ENCODE measurements at regions not wholly inside any gene's neighbourhood (a gene's known extent, or its start where the extent isn't known, plus 50 kb on each side); places are given as distances from the start of the nearest gene placed in this dataset.
A peak's percentile ranks its signal among the peaks of the same experiment; 100 is the strongest.
"Not testable (repeated sequence)": the region's sequence is repeated elsewhere in the genome, so short reads cannot be mapped to it uniquely, and the experiment has no call there.

DNA sequence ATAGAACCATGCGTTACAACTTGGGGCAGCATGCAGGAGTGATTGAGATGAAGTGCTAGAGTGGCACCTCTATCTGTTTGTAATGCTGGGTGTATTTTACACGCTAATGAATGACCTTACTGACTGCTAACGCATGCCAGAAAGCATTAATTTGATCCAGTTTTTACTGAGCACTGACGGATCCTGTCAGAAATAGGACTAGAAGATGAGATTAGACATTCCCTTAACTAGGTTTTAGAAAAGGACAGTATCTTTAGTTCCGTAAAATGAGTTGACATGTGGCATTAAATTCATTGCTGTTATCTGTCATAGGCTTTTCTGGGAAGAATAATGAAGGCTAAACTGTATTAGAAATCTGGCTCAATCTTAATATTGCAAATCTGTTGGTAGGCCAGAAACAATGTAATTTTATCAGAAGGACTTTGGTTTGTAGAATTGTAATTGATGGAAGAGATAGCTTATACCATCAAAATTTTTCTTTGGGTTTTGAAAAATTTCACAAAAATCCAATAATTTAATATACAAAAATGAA, 140.4 kb upstream of the WDFY3 start:
- no peak for DNase-seq

DNA sequence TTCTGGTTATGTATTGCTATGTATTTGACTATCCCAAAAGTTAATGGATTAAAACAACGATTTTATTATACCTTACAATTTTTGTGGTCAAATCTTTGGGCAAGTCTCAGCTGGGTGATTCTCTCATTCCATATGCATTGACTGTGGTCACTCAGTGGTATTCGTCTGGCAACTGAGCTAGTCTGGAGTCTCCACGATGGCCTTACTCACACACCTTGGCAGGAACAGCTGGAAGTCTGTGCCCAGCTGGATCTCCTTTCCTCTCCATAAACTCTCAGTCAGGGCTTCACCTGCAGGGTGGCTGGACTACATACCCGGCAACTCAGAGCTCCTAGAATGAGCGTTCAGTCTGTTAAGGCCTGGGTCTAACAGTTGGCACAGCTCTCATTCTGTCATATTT, 141.1 kb upstream of the WDFY3 start:
- peak; percentile 55 for DNase-seq

DNA sequence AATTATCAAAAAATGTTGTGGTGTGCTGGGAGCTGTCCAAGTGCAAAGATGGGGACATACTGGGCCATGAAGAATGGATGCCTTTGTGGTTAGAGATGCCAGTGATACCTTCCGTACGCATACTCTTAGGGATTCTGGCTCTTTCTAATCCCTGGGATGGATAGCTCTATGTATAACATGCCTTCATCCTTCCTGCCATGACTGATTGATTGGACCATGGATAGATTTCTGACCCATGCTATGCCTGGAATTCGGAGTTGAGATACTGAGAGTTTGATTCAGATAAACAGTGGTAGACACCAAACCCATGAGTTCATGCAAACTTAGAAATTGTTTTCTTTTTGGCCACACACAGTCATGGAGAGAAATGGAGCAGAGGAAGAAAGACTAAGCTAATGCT, 147.2 kb upstream of the WDFY3 start:
- DNase-seq: peak; percentile 65

DNA sequence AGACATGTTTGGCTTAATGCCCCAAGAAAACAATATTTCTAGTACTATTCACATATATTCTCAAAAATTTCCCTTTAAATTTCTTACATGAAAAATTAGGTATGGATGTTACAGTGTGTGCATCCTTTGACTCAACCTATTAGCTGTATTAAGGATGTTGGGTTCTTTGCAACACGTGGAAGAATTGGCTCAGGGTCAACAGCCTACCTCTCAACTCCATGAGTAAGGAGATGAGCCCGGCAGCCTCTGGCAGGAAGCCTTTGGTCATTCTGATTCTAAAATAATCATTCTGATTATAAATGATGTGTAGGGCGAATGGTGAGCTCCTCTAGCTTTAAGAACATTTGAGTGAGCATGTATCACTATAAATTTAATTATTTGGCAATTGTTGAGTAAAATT, 148.0 kb upstream of the WDFY3 start:
- peak; percentile 11 for DNase-seq

DNA sequence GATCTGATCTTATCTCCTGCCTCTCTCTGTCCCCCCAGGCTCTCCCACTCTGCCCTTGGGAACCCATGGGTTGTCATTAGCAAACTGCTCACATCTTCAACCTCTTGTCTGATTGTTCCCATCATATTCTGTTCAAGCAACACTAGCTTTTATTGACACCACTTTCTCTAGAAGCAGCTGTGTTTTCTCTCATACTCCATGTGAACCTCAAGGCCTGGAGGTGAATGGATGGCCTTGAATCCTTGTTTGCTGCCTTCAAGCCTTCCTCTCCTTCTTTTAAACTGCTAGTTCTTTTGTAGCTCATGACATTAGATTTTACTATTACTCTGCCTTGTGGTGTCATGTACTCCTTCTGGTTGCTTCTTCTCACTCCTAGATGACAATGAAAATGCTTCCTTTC, 149.5 kb upstream of the WDFY3 start:
- DNase-seq: no peak

DNA sequence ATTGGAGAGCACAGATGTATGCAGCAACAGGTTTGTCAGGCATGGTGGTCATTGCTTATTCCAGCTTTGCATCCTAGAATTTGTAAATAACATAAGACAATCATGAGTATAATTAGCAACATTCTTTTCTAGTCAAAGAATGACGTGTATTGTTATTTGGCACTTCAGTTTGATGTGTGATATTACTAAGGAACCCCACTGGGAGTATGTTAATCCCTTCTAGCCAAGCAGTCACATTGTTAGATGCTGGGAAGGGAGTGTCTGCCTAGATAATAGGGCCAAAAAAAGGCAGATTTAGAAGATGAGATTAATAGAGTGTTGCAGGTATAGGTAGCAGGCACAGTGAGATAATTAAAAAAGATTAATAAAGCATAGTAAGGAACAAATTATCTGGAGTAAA, 159.2 kb upstream of the WDFY3 start:
- no peak for DNase-seq

DNA sequence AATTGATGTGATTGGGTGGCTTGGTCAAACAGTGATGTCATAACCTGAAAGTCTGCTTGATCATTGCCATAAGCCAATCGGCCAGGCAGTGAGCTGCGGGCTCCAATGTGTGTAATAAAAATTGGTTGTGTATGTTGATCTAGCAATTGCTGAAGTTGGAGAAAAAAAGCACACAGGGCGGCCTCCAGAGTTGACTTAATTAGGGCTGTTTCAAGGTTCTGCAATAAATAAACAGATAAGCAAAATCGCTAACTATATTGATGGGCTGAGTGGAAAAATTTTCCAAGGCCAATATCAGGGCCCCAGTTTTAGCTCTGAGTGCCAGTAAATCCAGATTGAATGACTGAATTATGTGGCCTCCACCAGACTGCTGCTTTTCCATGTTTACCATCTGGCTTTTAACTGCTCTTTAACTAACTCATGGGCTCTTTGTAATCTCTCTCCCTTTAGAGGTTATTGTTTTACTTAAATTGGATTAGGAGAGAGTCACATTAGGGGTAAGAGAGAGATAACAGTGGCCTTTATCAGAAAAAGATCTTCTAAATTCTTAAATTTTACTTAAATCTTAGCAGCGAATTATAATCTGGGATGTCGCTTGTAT, 160.6 kb upstream of the WDFY3 start:
- no peak for DNase-seq

DNA sequence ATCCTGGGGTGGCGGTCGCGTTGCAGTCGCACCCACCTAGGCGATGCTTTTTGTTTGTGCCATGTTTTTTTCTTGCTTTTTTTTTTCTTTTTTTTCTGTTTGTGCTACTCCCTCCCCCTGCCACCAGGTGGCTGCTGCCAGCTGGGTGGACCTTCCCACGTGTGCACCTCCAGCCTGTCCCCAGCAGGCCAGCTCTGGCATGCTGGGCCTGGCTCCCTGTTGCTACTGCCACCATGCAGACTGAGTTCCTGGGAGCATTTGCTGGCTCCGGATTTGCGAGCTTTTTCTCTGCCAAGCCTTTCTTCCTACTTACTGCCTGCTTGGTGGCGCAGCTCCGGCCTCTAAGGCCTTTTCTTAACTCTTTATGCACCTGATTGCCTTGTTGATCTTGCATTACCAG, 161.2 kb upstream of the WDFY3 start:
- DNase-seq: peak; percentile 13

DNA sequence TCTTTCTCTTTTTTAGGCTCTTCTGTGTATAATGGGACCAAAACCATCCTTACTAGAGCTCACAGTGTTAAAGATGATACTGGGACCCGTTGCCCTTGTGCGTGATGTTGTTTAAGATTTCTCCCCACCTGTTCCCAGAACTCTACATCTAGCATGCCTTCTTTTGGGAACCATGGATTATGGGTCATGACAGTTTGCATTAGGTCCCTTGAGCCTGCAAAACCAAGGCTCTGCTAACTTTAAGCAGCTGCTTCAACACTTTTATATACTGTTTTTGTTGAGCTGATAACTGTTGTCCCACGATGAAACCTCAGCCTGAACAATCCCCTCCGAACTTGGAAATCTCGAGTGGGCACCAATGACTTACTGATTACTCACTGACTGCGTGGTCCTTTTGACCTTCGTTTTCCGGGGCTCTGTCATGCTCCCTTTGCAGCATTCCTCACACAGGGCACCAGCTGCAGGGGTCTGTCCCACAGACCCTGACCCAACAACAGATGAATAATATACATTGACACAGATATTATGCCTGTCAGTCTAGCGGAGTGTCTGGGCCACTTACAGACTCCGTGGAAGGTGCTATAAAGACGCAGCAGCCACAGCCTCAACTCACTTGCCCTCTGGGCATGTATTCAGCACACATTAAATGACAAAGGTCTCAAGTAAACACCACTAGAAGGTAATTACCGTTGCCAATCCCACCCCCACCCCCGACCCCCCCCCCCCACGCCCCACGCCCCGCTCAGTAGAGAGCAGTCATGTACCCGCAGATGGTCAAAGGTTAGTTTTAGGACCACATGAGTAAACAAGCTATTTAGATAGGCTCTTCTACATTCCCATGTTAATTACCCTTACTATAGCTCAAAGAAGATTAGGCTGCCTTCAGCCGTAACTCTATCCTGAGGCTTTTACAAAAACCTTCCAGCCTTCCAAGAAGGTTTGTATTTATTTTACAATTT, 162.0 kb upstream of the WDFY3 start:
- DNase-seq: no peak

DNA sequence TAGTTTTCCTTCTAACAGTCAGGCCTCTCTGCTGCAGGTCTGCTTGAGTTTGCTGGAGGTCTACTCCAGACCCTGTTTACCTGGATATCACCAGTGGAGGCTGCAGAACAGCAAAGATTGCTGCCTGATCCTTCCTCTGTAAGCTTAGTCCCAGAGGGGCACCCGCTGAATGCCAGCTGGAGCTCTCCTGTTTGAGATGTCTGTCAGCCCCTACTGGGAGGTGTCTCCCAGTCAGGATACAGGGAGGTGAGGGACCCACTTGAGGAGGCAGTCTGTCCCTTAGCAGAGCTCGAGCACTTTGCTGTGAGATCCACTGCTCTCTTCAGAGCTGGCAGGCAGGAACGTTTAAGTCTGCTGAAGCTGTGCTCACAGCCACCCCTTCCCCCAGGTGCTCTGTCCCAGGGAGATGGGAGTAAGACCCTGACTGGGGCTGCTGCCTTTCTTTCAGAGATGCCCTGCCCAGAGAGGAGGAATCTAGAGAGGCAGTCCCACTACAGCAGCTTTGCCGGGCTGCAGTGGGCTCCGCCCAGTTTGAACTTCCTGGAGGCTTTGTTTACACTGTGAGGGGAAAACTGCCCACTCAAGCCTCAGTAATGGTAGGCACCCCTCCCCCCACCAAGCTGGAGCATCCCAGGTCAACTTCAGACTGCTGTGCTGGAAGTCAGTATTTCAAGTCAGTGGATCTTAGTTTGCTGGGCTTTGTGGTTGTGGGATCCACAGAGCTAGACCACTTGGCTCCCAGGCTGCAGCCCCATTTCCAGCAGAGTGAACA, 163.1 kb upstream of the WDFY3 start:
- DNase-seq: not testable (repeated sequence)

DNA sequence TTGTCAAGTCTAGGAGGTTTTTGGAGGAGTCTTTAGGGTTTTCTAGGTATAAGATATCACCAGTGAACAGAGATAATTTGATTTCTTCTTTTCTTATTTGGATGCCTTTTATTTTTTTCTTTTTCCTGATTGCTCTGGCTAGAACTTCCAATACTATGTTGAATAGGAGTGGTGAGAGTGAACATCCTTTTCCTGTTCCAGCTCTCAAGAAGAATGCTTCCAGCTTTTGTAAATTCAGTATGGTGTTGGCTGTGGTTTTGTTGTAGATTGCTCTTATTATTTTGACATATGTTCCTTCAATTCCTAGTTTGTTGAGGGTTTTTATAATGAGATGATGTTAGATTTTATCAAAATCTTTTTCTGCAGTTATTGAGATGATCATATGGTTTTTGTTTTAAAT, 165.6 kb upstream of the WDFY3 start:
- no peak for DNase-seq

DNA sequence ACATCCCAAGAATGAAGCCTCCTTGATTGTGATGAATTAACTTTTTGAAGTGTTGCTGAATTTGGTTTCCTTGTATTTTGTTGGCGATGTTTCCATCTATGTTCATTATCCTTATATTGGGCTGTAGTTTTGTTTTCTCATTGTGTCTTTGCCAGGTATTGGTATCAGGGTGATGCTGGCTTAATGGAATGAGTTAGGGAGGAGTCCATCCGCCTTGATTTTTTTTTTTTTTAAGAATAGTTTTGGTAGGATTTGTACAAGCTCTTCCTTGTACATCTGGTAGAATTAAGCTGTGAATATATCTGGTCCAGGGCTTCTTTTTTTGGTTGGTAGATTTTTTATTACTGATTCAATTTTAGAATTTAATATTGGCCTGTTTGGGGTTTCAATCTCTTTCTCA, 166.1 kb upstream of the WDFY3 start:
- no peak for DNase-seq

DNA sequence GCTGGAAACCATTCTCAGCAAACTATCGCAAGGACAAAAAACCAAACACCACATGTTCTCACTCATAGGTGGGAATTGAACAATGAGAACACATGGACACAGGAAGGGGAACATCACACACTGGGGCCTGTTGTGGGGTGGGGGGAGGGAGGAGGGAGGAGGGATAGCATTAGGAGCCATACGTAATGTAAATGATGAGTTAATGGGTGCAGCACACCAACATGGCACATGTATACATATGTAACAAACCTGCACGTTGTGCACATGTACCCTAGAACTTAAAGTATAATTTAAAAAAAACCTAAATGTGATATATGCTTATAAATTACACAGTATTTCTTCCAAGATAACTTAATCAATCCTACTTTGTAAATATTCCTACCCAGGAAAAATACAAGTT, 173.3 kb upstream of the WDFY3 start:
- DNase-seq: not testable (repeated sequence)

DNA sequence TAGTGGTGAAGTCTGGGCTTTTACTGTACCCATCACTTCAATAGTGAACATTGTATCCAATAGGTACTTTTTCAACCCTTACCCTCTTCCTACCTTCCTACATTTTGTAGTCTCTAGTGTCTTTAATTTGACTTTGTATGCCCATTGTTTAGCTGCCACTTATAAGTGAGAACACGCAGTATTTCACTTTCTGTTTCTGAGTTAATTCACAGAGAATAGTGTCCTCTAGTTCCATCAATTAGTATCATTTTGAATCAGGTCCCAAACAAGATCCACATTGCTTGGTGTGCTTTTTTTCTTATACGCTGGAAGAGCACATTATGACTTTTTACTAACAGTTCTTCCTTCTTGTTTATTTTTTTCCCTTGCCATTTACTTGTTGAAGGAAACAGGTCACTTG, 176.0 kb upstream of the WDFY3 start:
- no peak for DNase-seq

DNA sequence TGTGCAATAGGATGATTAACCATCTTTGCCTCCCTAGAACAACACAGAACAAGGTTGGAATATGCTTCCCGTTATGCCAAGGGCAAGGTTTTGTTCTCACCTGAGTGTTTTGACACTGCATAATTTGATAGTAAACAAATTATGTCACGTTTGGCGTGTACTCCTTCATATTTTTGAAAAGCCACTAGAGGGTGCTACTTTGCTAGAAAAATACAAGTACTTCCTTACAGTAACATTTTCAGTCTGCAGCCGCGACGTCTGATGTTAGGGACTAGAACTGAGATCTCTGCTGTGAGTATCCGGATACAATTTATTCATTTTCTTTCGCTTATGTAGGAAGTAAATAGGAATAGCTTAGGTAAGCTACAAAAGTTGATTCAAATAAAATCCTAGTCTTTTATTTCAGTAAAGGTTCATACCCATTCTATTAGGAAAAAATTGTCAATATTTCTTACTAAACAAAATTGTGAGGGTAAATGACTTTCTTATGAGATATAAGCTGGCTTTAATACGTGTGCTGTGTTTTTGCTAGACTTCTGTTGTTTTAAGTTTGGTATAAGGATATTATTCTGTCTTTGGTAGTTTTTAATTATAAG, 181.1 kb upstream of the WDFY3 start:
- peak; percentile 73 for DNase-seq

DNA sequence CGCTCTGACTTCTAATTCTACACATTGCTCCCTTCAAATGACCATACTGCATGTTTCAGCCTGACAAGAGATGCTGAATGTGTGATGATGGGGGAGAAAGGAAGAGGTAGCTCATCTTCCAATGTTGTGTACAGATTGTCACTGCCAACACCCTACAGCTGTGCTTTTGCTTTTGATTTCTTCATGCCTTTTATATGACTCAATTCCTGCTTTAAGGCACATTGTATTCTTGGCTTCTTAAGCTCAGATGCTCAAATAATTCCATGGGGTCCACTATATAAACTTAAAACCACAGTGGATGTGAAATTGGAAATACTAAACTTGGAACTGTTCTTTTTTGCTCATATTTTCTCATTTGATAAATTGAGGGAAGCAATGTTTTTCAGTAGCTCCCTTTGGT, 183.2 kb upstream of the WDFY3 start:
- DNase-seq: peak; percentile 70

DNA sequence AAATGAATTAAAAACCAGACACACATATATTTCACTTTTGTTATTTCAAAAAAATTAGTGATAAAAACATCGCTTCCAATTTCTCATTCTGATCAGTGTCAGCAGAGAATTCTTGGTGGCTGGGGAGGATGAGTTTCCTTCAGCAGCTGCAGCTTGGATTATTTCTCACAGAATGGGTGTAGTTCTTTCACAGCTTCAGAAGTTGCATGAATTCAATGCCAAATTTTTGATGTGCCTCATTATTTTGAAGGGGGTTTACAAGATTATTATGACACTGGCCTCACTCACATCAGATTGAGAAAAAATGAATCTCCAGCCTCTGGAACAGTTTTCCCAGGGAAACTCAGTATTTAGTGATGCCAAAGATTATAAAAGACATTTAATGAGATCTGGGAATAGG, 184.9 kb upstream of the WDFY3 start:
- DNase-seq: no peak

DNA sequence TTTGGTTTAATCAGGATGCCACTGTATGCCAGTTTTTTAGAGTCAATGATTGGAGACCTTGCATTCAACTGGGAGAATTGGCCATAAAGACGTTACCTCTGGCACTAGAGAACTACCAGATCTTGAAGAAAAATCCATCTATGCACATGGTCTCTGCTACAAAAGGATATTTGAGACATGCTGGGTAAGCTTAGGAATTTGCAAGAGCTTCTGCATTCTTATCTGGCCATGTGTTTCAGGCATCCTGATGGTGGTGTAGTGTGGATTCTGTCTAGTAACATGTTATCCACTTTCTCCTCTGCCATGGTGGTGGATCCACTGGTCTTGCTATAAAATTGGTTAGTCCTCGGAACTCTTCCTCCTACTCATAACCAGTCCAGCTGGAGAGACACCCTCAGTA, 185.3 kb upstream of the WDFY3 start:
- DNase-seq: no peak

DNA sequence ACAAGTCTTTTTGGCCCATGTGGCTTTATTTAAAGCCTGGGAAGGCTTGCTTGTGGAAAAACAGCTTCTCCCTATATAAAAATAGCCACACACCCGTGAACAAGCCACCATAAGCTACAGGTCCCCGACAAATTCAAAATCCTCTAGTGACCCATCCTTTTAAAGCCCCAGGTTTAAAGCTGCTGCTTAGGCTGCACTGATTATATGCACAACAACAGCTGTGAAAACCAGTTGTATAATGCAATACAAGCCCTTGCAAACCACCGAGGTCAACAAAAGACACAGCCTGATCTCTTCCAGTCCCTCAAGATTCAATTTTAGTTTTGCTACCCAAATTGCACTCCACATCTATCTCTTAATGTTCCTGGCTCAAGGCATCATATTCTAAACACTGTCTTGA, 186.0 kb upstream of the WDFY3 start:
- no peak for DNase-seq

DNA sequence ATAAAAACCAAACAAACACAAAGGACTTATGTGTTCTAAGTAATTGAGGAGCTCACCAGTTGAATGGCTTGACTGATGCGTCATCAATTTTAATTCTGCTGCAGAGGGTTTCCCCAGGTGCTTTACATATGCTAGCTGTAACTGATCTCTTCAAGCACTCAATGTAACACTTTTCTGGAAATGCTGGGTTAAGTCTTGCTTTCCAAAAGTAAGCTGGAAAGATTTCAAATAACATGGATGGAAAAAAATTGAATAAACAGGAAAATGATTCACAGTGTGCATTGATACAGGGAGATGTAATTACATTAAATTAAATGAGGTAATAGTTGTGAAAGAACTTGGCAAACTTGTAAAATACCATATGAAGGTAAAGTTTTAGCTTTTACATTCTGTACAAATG, 186.7 kb upstream of the WDFY3 start:
- peak; percentile 36 for DNase-seq

DNA sequence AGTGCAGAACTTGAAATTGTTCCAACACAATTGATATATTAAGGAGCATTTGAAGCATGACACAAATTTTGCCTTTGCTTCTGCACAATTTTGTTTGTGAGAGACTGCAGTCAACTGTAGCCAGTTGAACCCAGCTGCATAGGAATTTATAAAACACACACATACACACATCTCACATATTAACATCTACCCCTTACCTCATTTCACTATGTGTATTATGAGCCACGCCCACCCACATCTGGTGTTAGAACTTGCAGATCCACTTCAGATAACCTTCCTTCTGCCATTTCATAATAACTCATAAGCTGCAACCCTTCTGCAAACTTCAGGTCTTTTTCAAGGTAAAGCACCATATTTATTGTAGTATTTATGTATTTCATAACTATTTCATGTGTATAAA, 188.1 kb upstream of the WDFY3 start:
- no peak for DNase-seq

DNA sequence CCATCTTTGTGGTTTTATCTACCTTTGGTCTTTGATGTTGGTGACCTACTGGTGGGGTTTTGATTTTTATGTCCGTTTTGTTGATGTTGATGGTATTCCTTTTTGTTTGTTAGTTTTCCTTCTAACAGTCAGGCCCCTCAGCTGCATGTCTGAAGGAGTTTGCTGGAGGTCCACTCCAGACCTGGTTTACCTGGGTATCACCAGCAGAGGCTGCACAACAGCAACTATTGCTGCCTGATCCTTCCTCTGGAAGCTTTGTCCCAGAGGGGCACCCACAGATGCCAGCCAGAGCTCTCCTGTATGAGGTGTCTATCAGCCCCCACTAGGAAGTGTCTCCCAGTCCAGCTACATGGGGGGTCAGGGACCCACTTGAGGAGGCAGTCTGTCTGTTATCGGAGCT, 199.3 kb upstream of the WDFY3 start:
- DNase-seq: no peak

DNA sequence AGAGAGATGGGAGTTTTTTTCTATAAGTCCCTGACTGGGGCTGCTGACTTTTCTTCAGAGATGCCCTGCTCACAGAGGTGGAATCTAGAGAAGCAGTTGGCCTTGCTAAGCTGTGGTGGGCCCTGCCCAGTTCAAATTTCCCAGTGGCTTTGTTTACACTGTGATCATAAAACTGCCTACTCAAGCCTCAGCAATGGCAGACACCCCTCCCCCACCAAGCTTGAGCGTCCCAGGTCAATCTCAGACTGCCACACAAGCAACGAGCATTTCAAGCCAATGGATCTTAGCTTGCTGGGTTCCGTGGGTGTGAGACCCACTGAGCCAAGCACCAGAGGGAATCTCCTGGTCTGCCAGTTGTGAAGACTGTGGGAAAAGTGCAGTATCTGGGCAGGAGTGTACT, 199.8 kb upstream of the WDFY3 start:
- DNase-seq: no peak
